ENCODE measurements at regions not wholly inside any gene's neighbourhood (a gene's known extent, or its start where the extent isn't known, plus 50 kb on each side); places are given as distances from the start of the nearest gene placed in this dataset.

GRCh38 chr13:62046512-62046911 lies 630.9 kb upstream of the PCDH20 start:
- ChIA-PET POLR2A (ENCODE audit: low non-redundant PET) (no interaction called here), CTCF (no interaction called here)
- no peak for TF ChIP-seq CTCF (conservative IDR thresholded peaks at IDR 0.05; ENCODE audit: low read depth)
- no peak overlapping the region for H3K27ac ChIP-seq
- DNase-seq (ENCODE audit: low spot score) = no peak

- POLR2A ChIA-PET (ENCODE audit: low non-redundant PET) = no interaction called here
- CTCF ChIA-PET = no interaction called here
- TF ChIP-seq CTCF (conservative IDR thresholded peaks at IDR 0.05; ENCODE audit: low read depth) = no peak
These were observed 628.0 kb upstream of the PCDH20 start for GRCh38 chr13:62043600-62043999.

DNA sequence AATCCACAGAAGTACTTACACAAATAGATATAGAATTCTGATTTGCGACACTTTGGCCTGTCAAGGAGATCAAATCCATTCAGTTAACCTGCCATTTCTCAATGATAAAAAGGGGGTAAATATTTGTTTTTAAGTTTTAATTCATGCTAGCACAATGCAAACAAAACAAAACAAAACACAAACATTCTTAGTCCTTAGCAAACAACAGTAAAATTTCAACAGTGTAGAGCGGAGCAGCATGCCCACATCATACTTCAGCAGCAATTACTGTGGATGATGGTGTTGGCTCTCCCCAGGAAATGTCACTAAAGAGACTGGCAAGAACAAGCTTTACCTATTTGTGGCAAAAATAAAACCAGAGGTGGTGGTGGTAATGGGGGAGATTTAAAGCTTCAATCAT lies 625.2 kb upstream of the PCDH20 start:
- no peak overlapping the region for H3K27ac ChIP-seq
- DNase-seq (ENCODE audit: low spot score) = no peak
- ChIA-PET POLR2A (ENCODE audit: low non-redundant PET) (no interaction called here), CTCF (interaction anchor here (0.8 kb wide), 1 partner anchor 9 kb away, joined by 3 read pairs; no protein-coding TSS in a partner anchor)
- TF ChIP-seq CTCF (conservative IDR thresholded peaks at IDR 0.05; ENCODE audit: low read depth) = no peak

More at GRCh38 chr13:62043600-62043999, 628.0 kb upstream of the PCDH20 start:
- DNase-seq (ENCODE audit: low spot score) = no peak
- no peak overlapping the region for H3K27ac ChIP-seq

DNA sequence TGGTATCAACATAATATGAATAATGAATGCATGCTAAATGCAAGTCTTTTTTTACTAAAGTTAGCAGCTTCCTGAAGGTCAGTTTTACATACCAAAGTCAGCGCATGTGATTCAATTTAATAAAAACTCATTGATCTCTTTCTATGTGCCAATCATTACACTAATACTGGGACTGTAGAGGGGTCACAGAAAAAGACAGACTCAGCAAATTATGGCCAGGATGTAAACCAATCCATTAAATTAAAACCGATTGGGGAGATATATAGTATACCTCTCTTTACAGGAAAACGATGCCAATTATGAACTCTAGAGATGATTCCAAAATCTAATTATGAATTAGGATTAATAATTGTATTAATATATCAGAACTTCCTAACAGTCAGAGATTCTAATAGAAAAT lies 624.4 kb upstream of the PCDH20 start:
- H3K27ac ChIP-seq = no peak overlapping the region
- TF ChIP-seq CTCF (conservative IDR thresholded peaks at IDR 0.05; ENCODE audit: low read depth) = no peak
- CTCF ChIA-PET = interaction anchor here (0.8 kb wide), 1 partner anchor 8 kb away, joined by 3 read pairs; no protein-coding TSS in a partner anchor
- POLR2A ChIA-PET (ENCODE audit: low non-redundant PET) = no interaction called here
- no peak for DNase-seq (ENCODE audit: low spot score)

- CTCF ChIA-PET = no interaction called here
- DNase-seq (ENCODE audit: low spot score) = no peak
- POLR2A ChIA-PET (ENCODE audit: low non-redundant PET) = no interaction called here
- TF ChIP-seq CTCF (conservative IDR thresholded peaks at IDR 0.05; ENCODE audit: low read depth) = no peak
- H3K27ac ChIP-seq = no peak overlapping the region
These were observed 622.6 kb upstream of the PCDH20 start for GRCh38 chr13:62038214-62038613.

DNA sequence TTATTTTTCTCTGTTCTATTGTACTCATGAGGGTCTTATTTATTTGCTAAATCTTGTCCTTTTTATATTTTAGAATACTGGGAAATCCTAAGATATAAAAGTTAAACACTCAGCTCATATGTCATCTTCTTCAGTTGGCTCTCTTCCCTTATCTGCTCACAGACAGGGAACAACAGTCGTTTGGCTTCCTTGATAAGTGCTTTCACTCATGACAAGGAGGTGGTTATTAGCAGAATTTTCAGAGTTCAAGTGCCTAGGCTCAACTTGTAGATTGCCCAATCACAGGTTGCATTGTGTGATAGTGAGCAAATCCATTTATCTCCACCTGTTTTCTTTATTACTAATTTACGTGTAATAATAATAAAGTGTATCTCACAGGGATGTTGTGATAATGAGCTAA lies 620.3 kb upstream of the PCDH20 start:
- CTCF ChIA-PET = interaction anchor here (0.6 kb wide), 1 partner anchor 577 kb away, joined by 3 read pairs; no protein-coding TSS in a partner anchor
- no peak for TF ChIP-seq CTCF (conservative IDR thresholded peaks at IDR 0.05; ENCODE audit: low read depth)
- no peak overlapping the region for H3K27ac ChIP-seq
- DNase-seq (ENCODE audit: low spot score) = no peak
- POLR2A ChIA-PET (ENCODE audit: low non-redundant PET) = no interaction called here

- no peak for TF ChIP-seq CTCF (conservative IDR thresholded peaks at IDR 0.05; ENCODE audit: low read depth)
- CTCF ChIA-PET = no interaction called here
- no peak for DNase-seq (ENCODE audit: low spot score)
- H3K27ac ChIP-seq = no peak overlapping the region
- POLR2A ChIA-PET (ENCODE audit: low non-redundant PET) = no interaction called here
These were observed 618.3 kb upstream of the PCDH20 start for GRCh38 chr13:62033934-62034333.
